RWPE2 (cell line): ENCODE measurements at regions not wholly inside any gene's neighbourhood (a gene's known extent, or its start where the extent isn't known, plus 50 kb on each side); places are given as distances from the start of the nearest gene placed in this dataset.
"Not testable (repeated sequence)": the region's sequence is repeated elsewhere in the genome, so short reads cannot be mapped to it uniquely, and the experiment has no call there.

ENCODE experiments used
- ATAC-seq: fragments of 200-7000 bp; cut with Tn5 transposase; 3 replicates; pipeline ENCODE4 v1.9.1; 2021; ENCODE audit warnings: low read depth
- DNase-seq: peaks from one replicate; pipeline ENCODE4 v3.0.0-alpha.2; 2020; ENCODE audit warnings: low spot score
- H3K27ac ChIP-seq: fragments of 450-650 bp; 2 replicates; pipeline ENCODE4 v1.5.1; 2017; ENCODE audit warnings: mild to moderate bottlenecking; ENCODE audit not compliant: poor library complexity, severe bottlenecking
- H3K27me3 ChIP-seq: fragments of 250-450 bp; sonication (Bioruptor Pico); 2 replicates; pipeline ENCODE4 v1.5.1; 2021; ENCODE audit warnings: mild to moderate bottlenecking, moderate library complexity; ENCODE audit not compliant: insufficient read depth, poor library complexity, severe bottlenecking
- H3K36me3 ChIP-seq: fragments of 250-450 bp; sonication (Bioruptor Pico); 2 replicates; pipeline ENCODE4 v1.5.1; 2020; ENCODE audit warnings: low read depth, mild to moderate bottlenecking, moderate library complexity
- H3K4me1 ChIP-seq: fragments of 250-450 bp; sonication (Bioruptor Pico); 2 replicates; pipeline ENCODE4 v1.5.1; 2021; ENCODE audit warnings: mild to moderate bottlenecking, moderate library complexity; ENCODE audit not compliant: insufficient read depth, poor library complexity, severe bottlenecking
- H3K4me3 ChIP-seq: fragments of 250-450 bp; sonication (Bioruptor Pico); 2 replicates; pipeline ENCODE4 v1.5.1; 2021; ENCODE audit warnings: mild to moderate bottlenecking, moderate library complexity; ENCODE audit not compliant: severe bottlenecking
- H3K9me3 ChIP-seq: fragments of 250-450 bp; sonication (Bioruptor Pico); 2 replicates; pipeline ENCODE4 v1.5.1; 2021; ENCODE audit warnings: mild to moderate bottlenecking, moderate library complexity; ENCODE audit not compliant: severe bottlenecking
- CTCF ChIP-seq: fragments of 450-650 bp; IDR thresholded peaks from one replicate; pipeline ENCODE4 v1.5.1; 2017; ENCODE audit warnings: mild to moderate bottlenecking, moderate library complexity; ENCODE audit not compliant: poor library complexity, severe bottlenecking

- DNase-seq = no peak
- no peak overlapping the region for H3K27ac ChIP-seq
- no peaks in the 10 kb centered on the region for H3K9me3 ChIP-seq
- peaks cover 7% of the 10 kb centered on the region for H3K4me1 ChIP-seq
- no peaks in the 10 kb centered on the region for H3K27me3 ChIP-seq
- no peaks in the 10 kb centered on the region for H3K36me3 ChIP-seq
- no peak for TF ChIP-seq CTCF
- H3K4me3 ChIP-seq = no peak overlapping the region
- ATAC-seq = no peak
Measured at GRCh38 chr17:27209316-27209715, 84.6 kb upstream of the WSB1 start.

GRCh38 chr17:27210809-27211208 lies 83.1 kb upstream of the WSB1 start:
- not testable (repeated sequence) for ATAC-seq, H3K4me1 ChIP-seq, H3K36me3 ChIP-seq, H3K27me3 ChIP-seq, H3K4me3 ChIP-seq, DNase-seq, H3K9me3 ChIP-seq, H3K27ac ChIP-seq

GRCh38 chr17:27216836-27217235 lies 77.1 kb upstream of the WSB1 start:
- Histone ChIP-seq H3K4me3 (no peak overlapping the region), H3K27me3 (no peaks in the 10 kb centered on the region), H3K27ac (no peak overlapping the region), H3K9me3 (no peaks in the 10 kb centered on the region), H3K36me3 (no peaks in the 10 kb centered on the region), H3K4me1 (no peaks in the 10 kb centered on the region)
- ATAC-seq = no peak
- DNase-seq = no peak
- TF ChIP-seq CTCF = no peak

GRCh38 chr17:27217631-27218030 lies 76.3 kb upstream of the WSB1 start:
- ATAC-seq (no peak), DNase-seq (no peak)
- no peak overlapping the region for H3K27ac ChIP-seq
- no peak overlapping the region for H3K4me3 ChIP-seq
- no peak for TF ChIP-seq CTCF
- H3K27me3 ChIP-seq = no peaks in the 10 kb centered on the region
- H3K9me3 ChIP-seq = no peaks in the 10 kb centered on the region
- no peaks in the 10 kb centered on the region for H3K4me1 ChIP-seq
- H3K36me3 ChIP-seq = no peaks in the 10 kb centered on the region

GRCh38 chr17:27218041-27218440 lies 75.9 kb upstream of the WSB1 start:
- no peaks in the 10 kb centered on the region for H3K27me3 ChIP-seq

More at GRCh38 chr17:27218041-27218440, 75.9 kb upstream of the WSB1 start:
- H3K36me3 ChIP-seq = no peaks in the 10 kb centered on the region
- H3K4me1 ChIP-seq = no peaks in the 10 kb centered on the region
- no peak overlapping the region for H3K27ac ChIP-seq
- DNase-seq (no peak), ATAC-seq (no peak)
- TF ChIP-seq CTCF = no peak
- no peak overlapping the region for H3K4me3 ChIP-seq
- no peaks in the 10 kb centered on the region for H3K9me3 ChIP-seq
